Epithelial cell of esophagus (primary cell): ENCODE measurements at regions not wholly inside any gene's neighbourhood (a gene's known extent, or its start where the extent isn't known, plus 50 kb on each side); places are given as distances from the start of the nearest gene placed in this dataset.
A peak's percentile ranks its signal among the peaks of the same experiment; 100 is the strongest.

ENCODE experiments used
- DNase-seq: peaks from one replicate; pipeline ENCODE4 v3.0.0; 2010; ENCODE audit warnings: low read depth
- H3K4me3 ChIP-seq: 2 replicates; pipeline ENCODE4 v1.5.1; 2011; ENCODE audit warnings: mild to moderate bottlenecking, low read length, control low read depth
- TF ChIP-seq, protein P1 (sequence below): IDR thresholded peaks from 2 replicates; pipeline ENCODE4 v1.5.1; 2011; ENCODE audit warnings: low read depth, mild to moderate bottlenecking, low read length, control low read depth, inconsistent platforms; ENCODE audit not compliant: insufficient read depth; ENCODE audit errors: missing control alignments

DNA sequence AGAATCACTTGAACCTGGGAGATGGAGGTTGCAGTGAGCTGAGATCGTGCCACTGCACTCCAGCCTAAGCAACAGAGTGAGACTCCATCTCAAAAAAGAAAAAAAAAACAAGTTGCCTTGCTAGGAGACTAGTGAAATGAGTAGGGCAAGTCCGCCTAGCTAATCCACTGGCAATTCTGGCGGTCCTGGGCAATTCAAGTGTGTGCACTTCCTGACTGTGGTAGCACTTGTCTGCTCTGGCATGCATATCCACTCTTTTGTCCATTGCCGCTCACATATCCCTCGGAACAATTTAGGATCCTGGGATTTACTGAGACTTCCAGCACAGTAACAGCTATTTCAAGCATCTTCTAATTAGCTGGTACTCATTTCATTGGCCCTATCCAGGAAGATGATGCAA lies 426.3 kb upstream of the ADGRL2 start:
- no peak overlapping the region for H3K4me3 ChIP-seq
- DNase-seq = no peak
- TF ChIP-seq, protein P1, sequence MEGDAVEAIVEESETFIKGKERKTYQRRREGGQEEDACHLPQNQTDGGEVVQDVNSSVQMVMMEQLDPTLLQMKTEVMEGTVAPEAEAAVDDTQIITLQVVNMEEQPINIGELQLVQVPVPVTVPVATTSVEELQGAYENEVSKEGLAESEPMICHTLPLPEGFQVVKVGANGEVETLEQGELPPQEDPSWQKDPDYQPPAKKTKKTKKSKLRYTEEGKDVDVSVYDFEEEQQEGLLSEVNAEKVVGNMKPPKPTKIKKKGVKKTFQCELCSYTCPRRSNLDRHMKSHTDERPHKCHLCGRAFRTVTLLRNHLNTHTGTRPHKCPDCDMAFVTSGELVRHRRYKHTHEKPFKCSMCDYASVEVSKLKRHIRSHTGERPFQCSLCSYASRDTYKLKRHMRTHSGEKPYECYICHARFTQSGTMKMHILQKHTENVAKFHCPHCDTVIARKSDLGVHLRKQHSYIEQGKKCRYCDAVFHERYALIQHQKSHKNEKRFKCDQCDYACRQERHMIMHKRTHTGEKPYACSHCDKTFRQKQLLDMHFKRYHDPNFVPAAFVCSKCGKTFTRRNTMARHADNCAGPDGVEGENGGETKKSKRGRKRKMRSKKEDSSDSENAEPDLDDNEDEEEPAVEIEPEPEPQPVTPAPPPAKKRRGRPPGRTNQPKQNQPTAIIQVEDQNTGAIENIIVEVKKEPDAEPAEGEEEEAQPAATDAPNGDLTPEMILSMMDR = no peak

DNA sequence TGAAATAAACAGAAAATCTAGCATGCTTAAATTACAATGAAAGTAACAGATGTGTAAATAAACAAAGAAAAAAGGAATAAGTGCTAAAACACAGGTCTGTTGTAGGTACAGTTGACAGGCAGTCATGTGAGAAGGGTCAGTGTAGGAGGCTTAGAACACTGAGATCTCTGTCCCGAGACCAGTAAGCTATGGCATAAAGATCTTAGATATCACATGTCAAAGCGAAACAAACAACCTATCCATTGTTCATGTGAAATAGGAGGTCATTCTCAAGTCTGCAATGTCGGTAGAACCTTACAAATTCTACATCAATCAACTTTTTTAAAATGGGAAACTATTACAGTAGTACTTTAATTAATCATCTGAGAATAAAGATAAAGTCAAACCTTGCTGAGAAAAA lies 428.9 kb upstream of the ADGRL2 start:
- no peak overlapping the region for H3K4me3 ChIP-seq
- TF ChIP-seq, protein P1 = no peak
- no peak for DNase-seq

DNA sequence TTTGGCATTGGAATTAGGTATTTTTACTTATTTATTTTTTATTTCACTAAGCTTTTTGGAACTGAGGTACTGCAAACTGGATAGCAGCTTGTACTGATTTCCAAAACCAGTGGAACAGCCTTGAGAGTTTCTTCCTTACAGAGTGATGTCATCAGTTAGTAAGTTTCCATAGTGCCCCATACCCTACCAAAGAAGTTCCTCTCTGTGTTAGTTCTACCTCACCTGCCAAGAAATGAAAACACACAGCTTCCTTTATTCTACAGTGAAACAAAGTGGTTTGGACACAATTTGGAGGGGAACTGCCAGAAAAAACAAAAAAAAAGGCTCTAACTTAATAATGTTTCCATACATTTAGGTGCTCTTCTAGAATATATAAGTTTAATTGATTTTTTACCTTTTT lies 430.9 kb upstream of the ADGRL2 start:
- no peak overlapping the region for H3K4me3 ChIP-seq
- TF ChIP-seq, protein P1 = no peak
- peak; percentile 47 for DNase-seq

DNA sequence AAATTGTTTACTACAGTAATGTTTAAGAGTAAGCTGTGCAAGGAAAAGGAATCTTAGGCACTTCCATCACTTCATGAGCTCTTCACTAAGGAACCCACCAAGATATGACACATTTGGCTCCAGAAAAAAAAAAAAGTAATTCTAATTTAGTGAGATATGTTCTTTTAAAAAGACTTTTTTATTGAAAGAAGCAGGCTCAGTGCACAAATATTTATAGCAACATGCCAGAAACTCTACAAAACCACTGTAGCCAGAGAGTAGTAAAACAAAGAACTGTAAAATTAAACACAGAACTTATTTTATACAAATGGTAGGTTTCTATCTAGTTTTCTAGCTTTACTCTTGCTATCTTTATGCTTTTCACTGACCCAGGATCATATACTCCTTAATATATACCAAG lies 434.6 kb upstream of the ADGRL2 start:
- no peak overlapping the region for H3K4me3 ChIP-seq
- DNase-seq = no peak
- TF ChIP-seq, protein P1 = no peak

DNA sequence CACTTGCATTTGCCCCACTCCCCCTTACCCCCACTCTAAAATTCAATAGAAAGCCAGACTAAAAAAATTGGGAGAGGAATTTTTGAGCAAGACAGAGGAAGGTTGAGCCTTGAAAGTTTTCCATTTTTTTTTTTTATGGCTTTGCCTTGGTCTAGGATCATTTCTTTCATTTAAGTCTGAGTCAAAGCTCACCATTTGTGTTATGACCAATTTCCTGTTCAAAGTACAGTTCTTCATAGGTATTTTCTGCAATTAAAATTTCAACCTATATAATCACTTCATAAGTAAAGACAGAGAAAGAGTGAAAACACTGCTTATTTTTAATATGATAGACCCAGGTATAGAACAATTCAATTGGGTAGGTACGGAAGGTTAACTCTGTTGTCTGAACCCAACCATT lies 436.6 kb upstream of the ADGRL2 start:
- TF ChIP-seq, protein P1 = no peak
- DNase-seq = no peak
- H3K4me3 ChIP-seq = no peak overlapping the region

DNA sequence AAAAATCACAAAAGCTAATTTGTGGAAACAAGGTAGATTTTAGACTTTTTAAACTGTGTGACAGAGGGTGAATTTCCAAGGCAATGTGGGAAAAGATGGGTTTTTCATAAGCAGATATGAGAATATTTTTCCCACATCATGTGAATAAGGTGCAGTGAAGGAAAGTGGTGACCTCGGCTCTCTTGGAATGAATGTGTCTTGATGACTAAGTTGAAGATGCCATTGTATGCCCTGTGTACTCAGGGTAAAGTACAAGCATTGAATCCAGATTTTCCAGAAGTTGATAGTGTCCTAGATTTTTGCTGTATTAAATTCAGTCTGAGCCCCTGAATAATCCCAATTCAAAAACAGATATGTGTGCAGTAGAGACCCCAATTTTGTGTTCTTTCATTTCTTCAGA lies 442.6 kb upstream of the ADGRL2 start:
- TF ChIP-seq, protein P1 = no peak
- H3K4me3 ChIP-seq = no peak overlapping the region
- DNase-seq = peak; percentile 48

DNA sequence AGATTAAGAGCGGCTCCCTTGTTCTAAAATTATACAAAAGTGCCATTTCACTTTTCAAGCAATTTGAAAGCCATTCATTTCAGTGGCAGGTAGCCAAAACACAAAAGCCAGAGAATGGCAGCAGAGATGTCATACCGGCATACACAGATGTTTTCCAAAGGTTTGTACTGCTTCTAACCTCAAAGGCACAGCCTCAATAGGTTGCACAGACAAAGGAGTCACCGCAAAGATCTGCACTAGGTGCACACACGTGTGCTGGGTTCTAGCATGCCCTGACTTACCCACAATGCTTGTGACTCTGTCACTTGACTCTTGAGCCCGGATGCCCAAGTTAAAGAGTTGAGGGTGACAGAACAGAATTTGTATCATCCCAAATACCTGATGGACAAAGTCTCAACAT lies 448.9 kb upstream of the ADGRL2 start:
- DNase-seq = no peak
- TF ChIP-seq, protein P1 = no peak
- no peak overlapping the region for H3K4me3 ChIP-seq
